ENCODE measurements at regions not wholly inside any gene's neighbourhood (a gene's known extent, or its start where the extent isn't known, plus 50 kb on each side); places are given as distances from the start of the nearest gene placed in this dataset.
"Not testable (repeated sequence)": the region's sequence is repeated elsewhere in the genome, so short reads cannot be mapped to it uniquely, and the experiment has no call there.

- DNase-seq (ENCODE audit: low read depth in 4 of 4, low spot score in 3 of 4), result no peak
These were observed 427.5 kb upstream of the NUDT12 start for GRCh38 chr5:103990064-103990463.

GRCh38 chr5:103981592-103981991, 419.0 kb upstream of the NUDT12 start:
- no peak for DNase-seq (ENCODE audit: low read depth in 4 of 4, low spot score in 3 of 4)

- no peak for DNase-seq (ENCODE audit: low read depth in 4 of 4, low spot score in 3 of 4)
These were observed 411.1 kb upstream of the NUDT12 start for GRCh38 chr5:103973669-103974068.

- DNase-seq (ENCODE audit: low read depth in 4 of 4, low spot score in 3 of 4), result not testable (repeated sequence)
These were observed 403.7 kb upstream of the NUDT12 start for GRCh38 chr5:103966295-103966694.

GRCh38 chr5:103962023-103962422, 399.4 kb upstream of the NUDT12 start:
- no peak for DNase-seq (ENCODE audit: low read depth in 4 of 4, low spot score in 3 of 4)

- DNase-seq (ENCODE audit: low read depth in 4 of 4, low spot score in 3 of 4), result no peak
These were observed 391.2 kb upstream of the NUDT12 start for GRCh38 chr5:103953601-103954382.

- DNase-seq (ENCODE audit: low read depth in 4 of 4, low spot score in 3 of 4), result no peak
These were observed 389.2 kb upstream of the NUDT12 start for GRCh38 chr5:103951776-103952175.

GRCh38 chr5:103943230-103943629, 380.6 kb upstream of the NUDT12 start:
- no peak for DNase-seq (ENCODE audit: low read depth in 4 of 4, low spot score in 3 of 4)

GRCh38 chr5:103942587-103943186, 380.1 kb upstream of the NUDT12 start:
- no peak for DNase-seq (ENCODE audit: low read depth in 4 of 4, low spot score in 3 of 4)

- DNase-seq (ENCODE audit: low read depth in 4 of 4, low spot score in 3 of 4), result no peak
These were observed 379.0 kb upstream of the NUDT12 start for GRCh38 chr5:103941596-103941995.

GRCh38 chr5:103938146-103938695, 375.6 kb upstream of the NUDT12 start:
- DNase-seq (ENCODE audit: low read depth in 4 of 4, low spot score in 3 of 4), result no peak

- no peak for DNase-seq (ENCODE audit: low read depth in 4 of 4, low spot score in 3 of 4)
These were observed 366.9 kb upstream of the NUDT12 start for GRCh38 chr5:103929338-103930013.

GRCh38 chr5:103927739-103928138, 365.1 kb upstream of the NUDT12 start:
- no peak for DNase-seq (ENCODE audit: low read depth in 4 of 4, low spot score in 3 of 4)

GRCh38 chr5:103923616-103924168, 361.1 kb upstream of the NUDT12 start:
- no peak for DNase-seq (ENCODE audit: low read depth in 4 of 4, low spot score in 3 of 4)

- no peak for DNase-seq (ENCODE audit: low read depth in 4 of 4, low spot score in 3 of 4)
These were observed 356.9 kb upstream of the NUDT12 start for GRCh38 chr5:103919506-103919905.

- no peak for DNase-seq (ENCODE audit: low read depth in 4 of 4, low spot score in 3 of 4)
These were observed 356.2 kb upstream of the NUDT12 start for GRCh38 chr5:103918668-103919367.

GRCh38 chr5:103915081-103915480, 352.5 kb upstream of the NUDT12 start:
- no peak for DNase-seq (ENCODE audit: low read depth in 4 of 4, low spot score in 3 of 4)

- no peak for DNase-seq (ENCODE audit: low read depth in 4 of 4, low spot score in 3 of 4)
These were observed 348.2 kb upstream of the NUDT12 start for GRCh38 chr5:103910786-103911185.

- DNase-seq (ENCODE audit: low read depth in 4 of 4, low spot score in 3 of 4), result no peak
These were observed 347.4 kb upstream of the NUDT12 start for GRCh38 chr5:103910011-103910410.

- no peak for DNase-seq (ENCODE audit: low read depth in 4 of 4, low spot score in 3 of 4)
These were observed 346.8 kb upstream of the NUDT12 start for GRCh38 chr5:103909391-103909790.

All from left renal pelvis (tissue), 4 donors.